Testis (tissue), 2 donors: ENCODE measurements at regions not wholly inside any gene's neighbourhood (a gene's known extent, or its start where the extent isn't known, plus 50 kb on each side); places are given as distances from the start of the nearest gene placed in this dataset.

Experiments used
- DNase-seq: peaks from one replicate; pipeline ENCODE4 v3.0.0-alpha.2; 2019
- H3K27ac ChIP-seq, 2 donors: fragments of 200-600 bp; sonication (generic); one replicate each; pipeline ENCODE4 v1.5.1; 2019
- H3K27me3 ChIP-seq: fragments of 200-600 bp; sonication (generic); one replicate; pipeline ENCODE4 v1.5.1; 2019
- H3K36me3 ChIP-seq: fragments of 200-600 bp; sonication (generic); one replicate; pipeline ENCODE4 v1.5.1; 2017; ENCODE audit warnings: low read depth; ENCODE audit errors: missing control alignments
- H3K4me1 ChIP-seq: fragments of 200-600 bp; sonication (generic); one replicate; pipeline ENCODE4 v1.5.1; 2019
- H3K4me3 ChIP-seq, 2 donors: fragments of 200-600 bp; sonication (generic); one replicate each; pipeline ENCODE4 v1.5.1; 2017 to 2019
- H3K9me3 ChIP-seq: fragments of 200-600 bp; sonication (generic); one replicate; pipeline ENCODE4 v1.5.1; 2017
- CTCF ChIP-seq, 3 experiments: fragments of 450-650 bp in 2 of 3; fragments of 200-600 bp in 1 of 3; sonication (generic) in 1 of 3; IDR thresholded peaks; one replicate each; pipeline ENCODE4 v1.5.1; 2016 to 2019; ENCODE audit warnings: antibody characterized with exemption in 3 of 3, mild to moderate bottlenecking in 2 of 3, moderate library complexity in 1 of 3
- POLR2A ChIP-seq: fragments of 450-650 bp; IDR thresholded peaks from one replicate; pipeline ENCODE4 v1.6.1; 2017; ENCODE audit warnings: antibody characterized with exemption, mild to moderate bottlenecking, moderate library complexity
- WGBS, 2 donors: methylation state at CpG; one replicate each; pipeline ENCODE4 v1.1.5; 2018; 5-methylcytosine and 5-hydroxymethylcytosine counted together
- intact Hi-C: fragments of 100-400 bp; cut with DNase I; formaldehyde crosslinking; loops from one replicate; pipeline ENCODE4 v1.15.1; 2023; ENCODE audit warnings: low total_unique reads

GRCh38 chr5:166211640-166212039 lies 2079.8 kb upstream of the WWC1 start:
- Histone ChIP-seq H3K27ac (no peak overlapping the region), H3K27me3 (no peaks in the 10 kb centered on the region), H3K4me3 (no peak overlapping the region), H3K4me1 (no peaks in the 10 kb centered on the region), H3K36me3 (no peaks in the 10 kb centered on the region), H3K9me3 (no peaks in the 10 kb centered on the region)
- intact Hi-C loops = no loop called here
- no peak for DNase-seq
- WGBS, 2 donors = 95 to 96% methylated on average over 3 of the region's 3 CpGs
- TF ChIP-seq POLR2A = no peak
- TF ChIP-seq CTCF (IDR thresholded peaks at IDR 0.05) = no peak

DNA sequence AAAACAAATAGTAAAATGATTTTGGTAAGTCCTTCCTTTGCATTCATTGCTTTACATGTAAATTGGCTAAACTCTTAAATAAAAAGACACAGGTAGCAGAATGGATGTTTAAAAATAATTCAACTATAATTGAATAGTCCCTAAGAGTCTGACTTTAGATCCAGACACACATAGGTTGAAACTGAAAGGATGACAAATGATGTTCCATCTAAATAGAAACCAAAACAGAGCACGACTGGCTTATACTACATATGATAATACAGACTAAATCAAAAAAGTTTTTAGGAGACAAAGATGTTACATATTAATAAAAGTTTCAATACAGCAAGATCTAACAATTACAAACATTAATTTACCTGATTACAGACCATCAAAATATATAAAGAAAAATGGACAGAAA lies 2055.1 kb upstream of the WWC1 start:
- Histone ChIP-seq H3K27me3 (no peaks in the 10 kb centered on the region), H3K4me3 (no peak overlapping the region), H3K9me3 (no peaks in the 10 kb centered on the region), H3K27ac (no peak overlapping the region), H3K36me3 (no peaks in the 10 kb centered on the region), H3K4me1 (no peaks in the 10 kb centered on the region)
- WGBS, 2 donors = 48 to 97% methylated on average over 1 of the region's 1 CpG
- DNase-seq = no peak
- TF ChIP-seq POLR2A = no peak
- intact Hi-C loops = no loop called here

- WGBS, 2 donors = 90 to 91% methylated on average over 2 of the region's 2 CpGs
- intact Hi-C loops = no loop called here
- no peaks in the 10 kb centered on the region for H3K9me3 ChIP-seq
These were observed 2050.7 kb upstream of the WWC1 start for GRCh38 chr5:166240705-166241104.

GRCh38 chr5:166245556-166245955 lies 2045.9 kb upstream of the WWC1 start:
- H3K4me3 ChIP-seq = no peak overlapping the region
- no peak for TF ChIP-seq POLR2A
- no peak for TF ChIP-seq CTCF (IDR thresholded peaks at IDR 0.05)
- no peaks in the 10 kb centered on the region for H3K27me3 ChIP-seq
- no peaks in the 10 kb centered on the region for H3K36me3 ChIP-seq
- H3K27ac ChIP-seq = no peak overlapping the region
- no peaks in the 10 kb centered on the region for H3K4me1 ChIP-seq
- DNase-seq = no peak
- WGBS, 2 donors = 81% methylated on average over 2 of the region's 2 CpGs
- intact Hi-C loops = no loop called here
- H3K9me3 ChIP-seq = no peaks in the 10 kb centered on the region

More at GRCh38 chr5:166240705-166241104, 2050.7 kb upstream of the WWC1 start:
- H3K27ac ChIP-seq = no peak overlapping the region
- DNase-seq = no peak
- no peaks in the 10 kb centered on the region for H3K27me3 ChIP-seq
- TF ChIP-seq CTCF (IDR thresholded peaks at IDR 0.05) (no peak), POLR2A (no peak)
- no peaks in the 10 kb centered on the region for H3K4me1 ChIP-seq
- no peak overlapping the region for H3K4me3 ChIP-seq
- no peaks in the 10 kb centered on the region for H3K36me3 ChIP-seq

- H3K36me3 ChIP-seq = no peaks in the 10 kb centered on the region
- intact Hi-C loops = no loop called here
- no peak overlapping the region for H3K27ac ChIP-seq
- TF ChIP-seq POLR2A (no peak), CTCF (IDR thresholded peaks at IDR 0.05) (no peak)
- no peaks in the 10 kb centered on the region for H3K27me3 ChIP-seq
- no peak overlapping the region for H3K4me3 ChIP-seq
- no peaks in the 10 kb centered on the region for H3K4me1 ChIP-seq
- WGBS, 2 donors = 79 to 87% methylated on average over 4 of the region's 4 CpGs
- DNase-seq = no peak
- no peaks in the 10 kb centered on the region for H3K9me3 ChIP-seq
These were observed 2039.7 kb upstream of the WWC1 start for GRCh38 chr5:166251786-166252185.
